NCI-H510A treated with DMSO at 0.1 percent for 48 hours (cell line): ENCODE measurements at regions not wholly inside any gene's neighbourhood (a gene's known extent, or its start where the extent isn't known, plus 50 kb on each side); places are given as distances from the start of the nearest gene placed in this dataset.

Experiments
- DNase-seq: peaks from one replicate; lab custom pipeline; 2025; lab: John Stamatoyannopoulos, UW

DNA sequence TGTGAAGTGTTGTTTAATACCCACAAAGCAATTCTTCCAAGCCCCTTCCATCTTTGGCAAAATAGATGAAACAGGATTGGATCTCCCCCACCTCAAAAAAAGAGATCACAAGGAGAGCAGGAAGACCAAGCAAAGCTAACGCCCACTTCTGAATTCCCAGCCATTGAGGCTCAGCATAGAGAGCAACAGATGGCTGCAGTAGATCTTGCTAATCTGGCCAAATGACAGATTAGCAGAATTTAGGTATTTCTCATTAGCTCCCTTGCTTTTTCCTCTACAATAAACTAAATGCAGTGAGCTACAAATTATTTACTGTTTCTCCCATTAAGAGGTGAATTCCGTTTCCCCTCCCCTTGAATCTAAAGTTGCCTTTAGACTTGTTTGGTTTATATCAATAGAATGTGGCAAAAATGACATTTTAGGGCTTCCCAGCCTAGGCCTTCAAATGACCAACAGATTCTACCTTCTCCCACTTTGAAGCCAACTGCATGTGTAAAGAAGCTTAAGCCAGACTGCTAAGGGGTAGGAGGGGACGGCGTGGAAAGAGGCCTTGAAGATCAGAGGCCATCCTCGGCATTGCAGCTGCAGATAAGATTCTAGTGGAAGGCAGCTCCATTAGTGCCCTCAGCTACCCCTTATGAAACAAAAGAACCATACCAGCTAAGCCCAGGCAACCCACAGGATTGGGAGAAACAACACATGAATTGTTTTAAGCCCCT, 56.8 kb upstream of the CPEB4 start:
- no peak for DNase-seq

DNA sequence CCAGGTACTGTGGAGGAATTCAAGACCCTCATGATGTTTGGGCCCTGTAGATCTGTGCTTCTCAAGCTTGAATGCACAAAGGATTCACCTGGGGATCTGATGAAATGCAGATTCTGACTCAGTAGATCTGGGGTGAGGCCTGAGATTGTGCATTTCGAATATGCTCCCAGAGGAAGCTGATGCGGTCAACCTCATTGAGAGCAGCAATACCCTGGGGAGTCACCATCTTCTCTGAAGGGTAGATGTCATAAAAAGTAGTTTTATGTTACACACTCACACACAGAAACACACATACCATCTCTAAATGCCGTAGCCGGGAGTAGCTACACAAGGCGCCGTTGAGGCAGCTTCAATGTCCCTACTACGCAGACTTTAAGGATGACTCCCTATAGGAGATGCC, 55.8 kb upstream of the CPEB4 start:
- no peak for DNase-seq

DNA sequence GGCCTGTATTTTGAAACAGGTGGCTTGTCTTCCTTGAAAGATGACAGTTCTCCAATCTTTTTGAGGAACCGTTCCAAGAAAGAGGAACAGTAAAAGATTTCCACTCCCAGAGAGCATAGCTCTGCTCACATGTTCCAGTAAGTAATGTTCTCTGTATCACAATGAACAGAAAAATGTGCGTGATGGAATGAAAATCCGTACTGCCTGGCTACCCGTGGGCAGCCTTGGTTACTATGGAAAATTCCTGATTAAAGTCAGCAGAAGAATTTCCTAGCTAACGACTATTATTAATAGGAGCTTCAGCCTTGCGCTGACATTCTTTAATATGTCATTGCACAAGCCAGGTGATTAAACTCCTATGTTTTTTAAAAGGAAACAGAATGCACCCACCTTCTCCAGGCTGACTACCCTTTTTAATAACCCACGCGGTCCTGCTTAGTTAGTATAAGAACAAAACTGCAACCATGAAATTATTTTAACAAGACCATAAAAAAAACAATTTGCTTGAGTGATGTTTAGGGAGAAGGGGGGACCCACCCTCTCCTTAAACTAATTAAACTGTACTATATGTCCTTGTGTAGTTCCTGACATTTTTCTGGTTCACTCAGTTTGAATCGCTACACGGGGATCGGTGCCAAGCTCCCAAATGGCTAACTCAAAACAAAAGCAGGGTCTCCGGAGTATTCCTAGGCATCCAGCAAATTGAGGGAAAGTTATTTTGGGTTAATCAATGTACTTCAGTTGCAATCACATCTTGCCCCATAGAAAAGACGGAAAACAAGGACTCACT, 54.8 kb upstream of the CPEB4 start:
- DNase-seq = no peak

DNA sequence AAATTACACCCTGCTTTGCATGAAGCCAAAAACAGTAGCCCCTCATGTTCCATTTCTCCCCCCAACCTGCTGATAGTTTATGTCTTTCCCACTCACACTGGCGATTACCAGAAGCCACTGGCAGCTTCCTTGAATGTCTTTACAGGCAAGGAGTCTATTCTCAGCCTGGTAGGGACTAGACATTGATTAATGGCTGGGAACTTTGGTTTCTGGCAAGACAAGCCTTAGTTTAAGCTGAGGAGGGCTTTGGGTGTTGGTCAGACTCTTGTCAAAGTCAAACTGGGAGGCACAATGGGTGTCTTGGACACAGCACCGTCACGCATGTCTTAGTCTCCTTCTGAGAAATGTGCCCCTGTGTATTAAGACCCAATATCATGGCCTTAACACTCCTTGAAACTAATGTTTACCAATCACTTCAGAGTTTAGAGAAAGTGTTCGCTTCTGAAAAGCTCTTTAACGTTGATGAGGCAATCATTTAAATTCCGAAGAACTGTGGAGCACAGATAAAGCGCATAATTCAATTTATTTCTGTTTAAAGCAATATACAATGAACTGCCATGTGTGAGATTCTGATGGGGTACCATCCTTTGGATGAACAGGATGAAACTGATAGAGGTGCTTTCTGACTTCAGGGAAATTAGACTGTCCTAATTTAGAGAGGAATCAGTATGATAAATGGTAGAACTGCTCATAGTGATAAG, 53.9 kb upstream of the CPEB4 start:
- DNase-seq = no peak

DNA sequence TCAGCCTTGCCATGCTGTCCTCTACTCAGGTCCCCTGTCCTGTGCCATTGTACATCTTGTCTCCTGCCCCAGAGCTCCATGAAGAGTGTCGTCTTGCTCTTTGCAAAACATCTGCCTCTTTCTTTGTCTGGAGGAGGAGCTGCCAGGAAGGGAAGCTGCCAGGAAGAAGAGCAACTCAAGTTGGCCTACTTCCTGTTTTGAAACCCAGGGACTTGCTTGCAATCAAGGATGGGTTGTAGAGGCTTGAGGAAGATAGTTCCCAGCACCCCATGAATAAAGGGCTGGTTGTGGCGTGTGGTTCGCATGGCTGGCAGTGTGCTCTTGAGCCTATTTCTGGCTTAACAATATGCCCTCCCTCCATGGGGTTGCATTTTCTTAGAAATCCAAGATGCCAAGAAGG, 53.0 kb upstream of the CPEB4 start:
- no peak for DNase-seq

DNA sequence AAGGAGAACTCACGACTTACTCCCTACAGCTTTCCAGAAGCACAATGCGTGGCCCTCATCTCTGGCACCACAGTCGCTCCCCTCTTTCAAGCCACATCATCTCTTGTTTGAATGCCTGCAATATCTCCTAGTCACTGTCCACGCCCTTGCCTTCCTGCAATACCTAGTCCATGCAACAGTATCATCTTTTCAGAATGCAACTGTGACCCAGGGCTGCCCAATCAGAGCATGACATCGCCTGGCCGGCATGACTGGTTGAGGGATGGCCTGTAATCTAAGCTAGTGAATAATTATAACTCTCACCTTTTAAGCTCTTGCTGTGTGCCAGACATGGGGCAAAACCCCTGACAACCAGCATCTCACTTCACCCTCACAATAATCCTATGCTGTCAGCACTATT, 52.5 kb upstream of the CPEB4 start:
- DNase-seq = no peak

DNA sequence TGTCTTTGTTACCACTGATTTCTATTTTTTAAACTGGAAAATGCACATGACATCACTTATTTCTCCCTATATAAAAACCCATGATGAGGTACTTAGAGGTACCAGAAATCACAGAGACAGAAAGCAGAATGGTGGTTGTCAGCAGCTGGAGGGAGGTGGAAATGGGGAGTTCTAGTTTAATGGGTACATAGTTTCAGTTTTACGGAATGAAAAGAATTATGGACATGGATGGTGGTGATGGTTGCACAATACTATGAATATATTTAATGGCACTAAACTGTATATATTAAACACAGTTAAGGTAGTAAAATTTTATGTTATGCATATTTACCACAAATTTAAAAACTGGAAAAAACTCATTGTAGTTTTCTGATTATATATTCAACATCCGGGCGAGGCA, 50.5 kb upstream of the CPEB4 start:
- DNase-seq = no peak
